Panc1 (cell line): ENCODE measurements at regions not wholly inside any gene's neighbourhood (a gene's known extent, or its start where the extent isn't known, plus 50 kb on each side); places are given as distances from the start of the nearest gene placed in this dataset.

ENCODE experiments used
- CTCF ChIP-seq: fragments of 450-650 bp; IDR thresholded peaks from 2 replicates; pipeline ENCODE4 v1.5.1; 2017; ENCODE audit warnings: mild to moderate bottlenecking
- POLR2AphosphoS5 ChIP-seq: IDR thresholded peaks from 2 replicates; pipeline ENCODE4 v1.6.1; 2012; ENCODE audit warnings: mild to moderate bottlenecking, low read depth, low read length, moderate library complexity
- REST ChIP-seq, 2 experiments: IDR thresholded peaks; 2 replicates each; pipeline ENCODE4 v1.6.1; 2011 to 2012; ENCODE audit warnings: low read depth in 2 of 2, control low read depth in 1 of 2, low read length in 1 of 2, mild to moderate bottlenecking in 1 of 2, moderate library complexity in 1 of 2; ENCODE audit not compliant: insufficient read depth in 1 of 2
- SIN3A ChIP-seq: IDR thresholded peaks from 2 replicates; pipeline ENCODE4 v1.6.1; 2012; ENCODE audit warnings: low read depth, mild to moderate bottlenecking, low read length, moderate library complexity, borderline replicate concordance; ENCODE audit not compliant: insufficient read depth

GRCh38 chr14:29264865-29265264 is 498.3 kb downstream of the FOXG1 start:
- TF ChIP-seq REST (IDR thresholded peaks at IDR 0.05; ENCODE audit: insufficient read depth in 1 of 2, low read depth in 2 of 2, low read length in 1 of 2) = no peak
- TF ChIP-seq CTCF = no peak
- TF ChIP-seq POLR2AphosphoS5 = no peak
- TF ChIP-seq SIN3A = no peak
